Type B pancreatic cell (in vitro differentiated cells): ENCODE measurements at regions not wholly inside any gene's neighbourhood (a gene's known extent, or its start where the extent isn't known, plus 50 kb on each side); places are given as distances from the start of the nearest gene placed in this dataset.

Source experiments
- DNase-seq: peaks from one replicate; pipeline ENCODE4 v3.0.0; 2021; ENCODE audit warnings: mixed read lengths; ENCODE audit not compliant: unreplicated experiment; ENCODE audit errors: extremely low spot score
- H3K27ac Mint-ChIP-seq: 2 replicates; pipeline ENCODE4 v1.8.0; 2021; ENCODE audit warnings: mild to moderate bottlenecking, mixed read lengths
- H3K27me3 Mint-ChIP-seq: 2 replicates; pipeline ENCODE4 v1.8.0; 2021; ENCODE audit warnings: mixed read lengths
- H3K36me3 Mint-ChIP-seq: 2 replicates; pipeline ENCODE4 v1.8.0; 2021; ENCODE audit warnings: mixed read lengths
- H3K4me1 Mint-ChIP-seq: one replicate; pipeline ENCODE4 v1.8.0; 2021; ENCODE audit warnings: mixed read lengths; ENCODE audit not compliant: unreplicated experiment
- H3K4me3 Mint-ChIP-seq: 2 replicates; pipeline ENCODE4 v1.8.0; 2021; ENCODE audit warnings: mild to moderate bottlenecking, mixed read lengths
- H3K9me3 Mint-ChIP-seq: 2 replicates; pipeline ENCODE4 v1.8.0; 2021; ENCODE audit warnings: mixed read lengths
- TF ChIP-seq, protein P1 (sequence below): fragments of 200-600 bp; sonication (generic); conservative IDR thresholded peaks from 2 replicates; pipeline ENCODE4 v1.5.0; 2021; ENCODE audit warnings: antibody characterized with exemption, mild to moderate bottlenecking

DNA sequence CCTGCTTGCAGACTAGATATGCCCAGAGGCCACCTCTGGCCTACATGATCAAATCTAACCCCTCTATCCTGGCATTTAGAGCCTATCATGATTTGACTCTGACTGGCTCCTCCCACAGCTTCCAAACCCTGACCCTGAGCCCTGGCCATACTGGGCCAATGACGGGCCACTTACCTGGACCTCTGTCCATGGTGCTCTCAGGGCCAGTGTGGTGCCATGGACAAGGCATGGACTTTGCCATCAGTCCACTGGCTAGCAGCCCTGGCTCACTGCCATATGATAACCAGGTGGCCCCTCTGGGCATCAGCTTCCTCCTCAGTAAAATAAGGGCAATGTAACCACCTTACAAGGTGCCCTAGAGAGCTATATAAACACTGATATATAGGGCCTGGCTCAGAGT lies 713.4 kb downstream of the PTPRU start:
- Mint-ChIP-seq H3K9me3 (no peaks in the 10 kb centered on the region), H3K4me1 (peaks cover 8% of the 10 kb centered on the region), H3K4me3 (no peak overlapping the region), H3K36me3 (no peaks in the 10 kb centered on the region), H3K27me3 (peaks cover 41% of the 10 kb centered on the region), H3K27ac (no peak overlapping the region)
- no peak for DNase-seq
- TF ChIP-seq, protein P1, sequence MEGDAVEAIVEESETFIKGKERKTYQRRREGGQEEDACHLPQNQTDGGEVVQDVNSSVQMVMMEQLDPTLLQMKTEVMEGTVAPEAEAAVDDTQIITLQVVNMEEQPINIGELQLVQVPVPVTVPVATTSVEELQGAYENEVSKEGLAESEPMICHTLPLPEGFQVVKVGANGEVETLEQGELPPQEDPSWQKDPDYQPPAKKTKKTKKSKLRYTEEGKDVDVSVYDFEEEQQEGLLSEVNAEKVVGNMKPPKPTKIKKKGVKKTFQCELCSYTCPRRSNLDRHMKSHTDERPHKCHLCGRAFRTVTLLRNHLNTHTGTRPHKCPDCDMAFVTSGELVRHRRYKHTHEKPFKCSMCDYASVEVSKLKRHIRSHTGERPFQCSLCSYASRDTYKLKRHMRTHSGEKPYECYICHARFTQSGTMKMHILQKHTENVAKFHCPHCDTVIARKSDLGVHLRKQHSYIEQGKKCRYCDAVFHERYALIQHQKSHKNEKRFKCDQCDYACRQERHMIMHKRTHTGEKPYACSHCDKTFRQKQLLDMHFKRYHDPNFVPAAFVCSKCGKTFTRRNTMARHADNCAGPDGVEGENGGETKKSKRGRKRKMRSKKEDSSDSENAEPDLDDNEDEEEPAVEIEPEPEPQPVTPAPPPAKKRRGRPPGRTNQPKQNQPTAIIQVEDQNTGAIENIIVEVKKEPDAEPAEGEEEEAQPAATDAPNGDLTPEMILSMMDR = no peak

DNA sequence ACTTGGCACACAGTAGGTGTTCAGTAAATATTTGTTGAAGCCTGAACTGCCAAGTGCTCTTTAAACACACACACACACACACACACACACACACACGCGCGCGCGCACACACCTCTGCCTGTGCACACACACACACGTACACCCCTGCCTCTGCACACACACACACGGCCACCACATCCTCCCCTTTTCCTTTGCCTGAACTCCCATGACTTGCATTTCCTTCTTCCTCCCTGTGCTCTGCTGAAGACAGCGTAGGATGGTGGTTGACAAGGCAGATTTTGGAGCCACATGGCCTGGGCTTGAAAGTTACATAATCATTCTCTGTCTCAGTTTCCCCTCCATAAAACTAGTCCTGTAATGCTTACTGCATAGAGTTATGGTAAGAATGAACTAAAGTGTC lies 712.3 kb downstream of the PTPRU start:
- Mint-ChIP-seq H3K4me3 (no peak overlapping the region), H3K27me3 (peaks cover 38% of the 10 kb centered on the region), H3K9me3 (no peaks in the 10 kb centered on the region), H3K4me1 (peaks cover 4% of the 10 kb centered on the region), H3K27ac (no peak overlapping the region), H3K36me3 (no peaks in the 10 kb centered on the region)
- TF ChIP-seq, protein P1 = no peak
- no peak for DNase-seq

DNA sequence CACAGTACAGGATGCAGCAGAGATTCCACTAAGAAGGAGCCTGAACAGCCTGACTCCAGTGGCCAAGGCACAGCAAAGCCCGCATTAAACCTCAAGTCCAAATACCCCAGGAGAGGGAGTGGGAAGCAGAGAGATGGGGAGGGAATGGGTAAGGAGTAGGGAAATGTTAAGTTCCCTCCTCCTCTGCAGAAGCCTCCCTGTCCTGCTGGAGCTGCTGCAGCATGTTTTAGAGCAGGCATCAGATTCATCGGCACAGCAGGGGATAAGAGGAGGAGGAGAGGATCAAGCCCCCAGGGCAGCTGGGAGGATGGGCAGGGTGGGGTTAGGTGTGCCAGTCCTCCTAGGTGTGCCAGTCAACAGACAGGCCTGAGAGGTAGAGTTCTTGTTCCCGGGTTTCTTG lies 709.7 kb downstream of the PTPRU start:
- Mint-ChIP-seq H3K27ac (no peak overlapping the region), H3K36me3 (no peaks in the 10 kb centered on the region), H3K4me1 (peaks cover 4% of the 10 kb centered on the region), H3K27me3 (peaks cover 27% of the 10 kb centered on the region), H3K4me3 (no peak overlapping the region), H3K9me3 (no peaks in the 10 kb centered on the region)
- DNase-seq = no peak
- TF ChIP-seq, protein P1 = no peak

DNA sequence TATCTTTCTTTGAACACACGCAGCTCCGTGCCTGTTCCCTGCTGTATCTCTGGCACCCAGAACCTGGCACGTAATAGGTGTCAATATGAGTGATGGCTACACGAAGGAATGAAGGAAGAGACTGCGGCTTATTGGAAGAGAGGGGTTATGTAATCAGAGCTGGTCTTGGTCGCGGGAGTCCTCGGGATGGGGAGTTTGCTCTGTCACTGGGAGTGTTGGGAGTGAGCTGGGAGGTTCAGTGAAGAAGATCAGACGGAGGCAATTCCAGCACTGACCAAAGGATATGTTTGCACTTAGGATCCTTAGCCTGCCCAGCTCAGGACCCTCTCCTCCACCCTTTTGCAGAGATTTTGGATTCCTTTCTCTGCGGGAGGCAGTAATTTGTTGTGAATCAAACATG lies 709.1 kb downstream of the PTPRU start:
- H3K27ac Mint-ChIP-seq = no peak overlapping the region
- TF ChIP-seq, protein P1 = no peak
- no peak overlapping the region for H3K4me3 Mint-ChIP-seq
- no peak for DNase-seq
- H3K9me3 Mint-ChIP-seq = no peaks in the 10 kb centered on the region
- peaks cover 33% of the 10 kb centered on the region for H3K27me3 Mint-ChIP-seq
- no peaks in the 10 kb centered on the region for H3K36me3 Mint-ChIP-seq
- peaks cover 4% of the 10 kb centered on the region for H3K4me1 Mint-ChIP-seq

DNA sequence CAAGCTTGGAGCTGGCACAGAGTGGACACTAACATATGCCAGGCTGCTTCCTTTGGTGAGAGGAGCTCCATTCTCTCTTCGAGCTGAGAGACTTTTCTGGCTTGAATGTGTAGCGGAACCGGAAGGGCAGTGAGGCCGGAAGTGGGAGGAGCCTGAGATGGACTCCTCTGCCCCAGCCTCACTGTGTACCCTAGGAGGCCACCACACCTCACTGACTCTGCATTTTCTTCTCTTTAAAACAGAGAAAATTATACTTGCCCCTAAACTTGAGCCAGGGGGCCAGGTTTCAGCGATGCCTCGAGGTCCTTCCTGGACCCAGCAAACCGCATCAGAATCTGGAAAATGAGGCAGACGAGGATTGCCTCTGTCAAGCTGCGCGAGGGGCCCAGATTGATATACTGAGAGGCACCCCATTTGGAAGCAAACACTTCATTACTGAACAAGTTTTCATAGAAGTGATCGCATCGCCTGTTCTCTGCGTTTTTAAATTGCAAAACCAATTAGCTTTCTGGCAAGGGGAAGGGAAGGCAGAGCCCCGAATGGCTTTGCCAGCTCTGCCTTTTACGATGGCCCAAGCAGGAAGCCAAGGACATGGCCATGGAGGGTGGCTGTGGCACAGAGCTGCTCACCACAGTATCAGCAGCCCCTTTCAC lies 708.1 kb downstream of the PTPRU start:
- H3K27me3 Mint-ChIP-seq = peaks cover 39% of the 10 kb centered on the region
- no peak for DNase-seq
- H3K9me3 Mint-ChIP-seq = no peaks in the 10 kb centered on the region
- TF ChIP-seq, protein P1 = no peak
- no peaks in the 10 kb centered on the region for H3K36me3 Mint-ChIP-seq
- H3K27ac Mint-ChIP-seq = no peak overlapping the region
- peaks cover 4% of the 10 kb centered on the region for H3K4me1 Mint-ChIP-seq
- no peak overlapping the region for H3K4me3 Mint-ChIP-seq

DNA sequence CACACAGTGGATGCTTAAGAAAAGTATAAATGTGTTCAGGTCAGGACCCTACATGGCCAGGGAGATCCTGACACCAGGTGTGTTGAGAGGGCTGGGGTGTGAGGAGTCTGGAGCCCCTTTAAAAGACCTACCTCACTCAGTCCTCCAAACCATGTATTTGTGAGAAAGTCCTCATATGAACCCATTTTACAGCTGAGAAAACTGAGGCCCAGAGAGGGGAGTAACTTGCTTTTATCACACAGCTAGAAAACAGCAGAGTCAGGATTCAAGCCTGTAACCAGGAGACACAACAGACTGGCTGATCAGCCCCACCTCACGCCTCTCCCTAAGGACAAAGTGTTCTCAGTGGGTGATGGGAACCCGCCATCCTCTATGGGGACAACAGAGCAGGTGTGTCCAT lies 706.7 kb downstream of the PTPRU start:
- H3K27me3 Mint-ChIP-seq = peaks cover 29% of the 10 kb centered on the region
- no peak overlapping the region for H3K27ac Mint-ChIP-seq
- TF ChIP-seq, protein P1 = no peak
- H3K9me3 Mint-ChIP-seq = no peaks in the 10 kb centered on the region
- no peak for DNase-seq
- no peak overlapping the region for H3K4me3 Mint-ChIP-seq
- H3K4me1 Mint-ChIP-seq = peaks cover 4% of the 10 kb centered on the region
- H3K36me3 Mint-ChIP-seq = no peaks in the 10 kb centered on the region
